ENCODE measurements at regions not wholly inside any gene's neighbourhood (a gene's known extent, or its start where the extent isn't known, plus 50 kb on each side); places are given as distances from the start of the nearest gene placed in this dataset.

DNA sequence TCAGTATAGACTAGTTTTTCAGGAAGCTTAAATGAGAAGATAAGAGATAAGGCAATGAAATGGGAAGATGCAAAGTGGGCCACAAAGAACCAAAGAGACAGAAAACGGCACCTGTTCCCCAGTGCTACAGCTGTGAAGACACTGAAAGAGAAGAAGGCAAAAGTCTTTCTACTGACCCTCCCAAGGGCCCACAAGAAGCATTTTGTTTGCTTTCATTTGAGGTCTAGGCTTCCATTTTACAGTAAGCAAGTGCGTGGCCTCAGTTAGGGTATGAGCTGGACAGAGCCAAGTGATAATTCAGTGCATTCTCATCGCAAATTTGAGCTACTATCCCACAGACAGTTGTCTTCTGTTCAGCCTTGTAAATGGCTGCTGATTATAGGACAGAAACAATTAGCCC is 53.4 kb upstream of the STK17B start:
- no peak for DNase-seq (ENCODE audit: low read depth)

DNA sequence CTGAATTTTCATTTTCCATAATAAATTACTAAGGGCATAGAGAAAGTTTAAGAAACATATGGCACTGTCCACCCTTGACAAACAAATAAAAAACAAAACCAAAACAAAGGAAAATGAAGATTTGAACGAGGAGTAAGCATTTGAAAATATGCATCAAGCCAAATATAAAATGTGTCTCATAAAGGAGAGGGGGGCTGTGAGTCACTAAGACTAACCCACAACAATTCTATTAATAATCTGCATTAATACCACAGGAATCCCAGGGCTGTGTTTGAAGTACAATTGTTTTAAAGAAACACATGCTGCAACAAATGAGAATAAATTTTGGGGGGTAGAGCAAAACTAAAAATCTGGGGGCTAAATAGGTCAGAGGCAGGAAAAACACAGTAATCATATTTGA is 53.8 kb upstream of the STK17B start:
- no peak for DNase-seq (ENCODE audit: low read depth)

- DNase-seq (ENCODE audit: low read depth), result no peak
Measured at GRCh38 chr2:196226058-196226706, 54.8 kb upstream of the STK17B start.

DNA sequence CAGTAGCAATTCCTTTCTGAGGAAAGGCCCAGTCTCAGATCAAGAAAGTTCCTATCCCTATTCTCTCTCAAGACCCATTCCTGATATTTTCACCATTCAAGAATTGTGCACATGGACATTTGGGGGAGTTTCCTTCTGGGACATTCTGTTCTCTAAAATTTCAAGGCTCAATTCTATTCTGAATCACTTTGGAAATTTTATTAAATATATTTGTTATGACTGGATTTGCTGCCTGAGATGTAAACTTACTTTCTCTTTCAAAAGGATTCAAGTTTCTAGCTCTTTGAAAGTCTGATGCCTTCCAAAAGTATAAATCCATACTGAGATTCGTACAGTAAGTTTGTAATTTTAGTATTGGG is 55.3 kb upstream of the STK17B start:
- no peak for DNase-seq (ENCODE audit: low read depth)

- DNase-seq (ENCODE audit: low read depth), result no peak
Measured at GRCh38 chr2:196229013-196229412, 57.6 kb upstream of the STK17B start.

DNA sequence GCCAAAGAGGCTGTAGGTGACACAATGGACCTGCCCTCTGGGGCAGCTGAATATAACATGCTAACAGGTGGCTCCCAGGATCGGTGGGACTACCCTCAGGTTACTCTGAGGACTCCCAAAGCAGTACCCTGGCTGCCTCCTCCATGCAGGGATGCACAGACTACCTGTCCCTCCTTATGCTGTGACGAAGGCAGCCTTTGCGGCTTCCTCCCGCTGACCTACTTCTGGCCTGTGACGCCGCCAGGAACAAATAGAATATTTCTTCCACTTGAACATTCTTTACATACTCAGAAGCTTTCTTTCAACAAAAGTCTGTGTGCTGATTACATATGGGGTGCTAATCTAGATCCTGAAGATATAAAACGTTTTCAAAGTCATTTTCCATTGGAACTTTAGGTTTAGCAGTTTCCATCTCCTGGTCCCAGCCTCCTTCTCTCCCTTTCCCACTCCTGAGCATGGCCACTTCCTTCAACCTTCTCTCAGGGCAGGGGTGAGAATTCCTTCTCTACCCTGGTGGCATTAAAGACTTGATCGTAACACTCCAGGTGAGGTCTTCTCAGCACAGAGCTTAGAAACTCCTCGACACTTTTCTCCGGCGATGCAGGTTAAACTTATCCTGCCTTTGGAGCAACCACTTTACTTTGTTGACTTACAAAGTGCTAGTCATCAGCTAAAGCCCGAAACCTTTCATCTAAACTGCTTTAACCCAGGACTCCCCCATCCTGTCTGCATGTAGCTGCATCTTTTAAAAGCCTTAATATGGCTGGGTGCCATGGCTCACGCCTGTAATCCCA is 58.9 kb upstream of the STK17B start:
- DNase-seq (ENCODE audit: low read depth), result no peak

DNA sequence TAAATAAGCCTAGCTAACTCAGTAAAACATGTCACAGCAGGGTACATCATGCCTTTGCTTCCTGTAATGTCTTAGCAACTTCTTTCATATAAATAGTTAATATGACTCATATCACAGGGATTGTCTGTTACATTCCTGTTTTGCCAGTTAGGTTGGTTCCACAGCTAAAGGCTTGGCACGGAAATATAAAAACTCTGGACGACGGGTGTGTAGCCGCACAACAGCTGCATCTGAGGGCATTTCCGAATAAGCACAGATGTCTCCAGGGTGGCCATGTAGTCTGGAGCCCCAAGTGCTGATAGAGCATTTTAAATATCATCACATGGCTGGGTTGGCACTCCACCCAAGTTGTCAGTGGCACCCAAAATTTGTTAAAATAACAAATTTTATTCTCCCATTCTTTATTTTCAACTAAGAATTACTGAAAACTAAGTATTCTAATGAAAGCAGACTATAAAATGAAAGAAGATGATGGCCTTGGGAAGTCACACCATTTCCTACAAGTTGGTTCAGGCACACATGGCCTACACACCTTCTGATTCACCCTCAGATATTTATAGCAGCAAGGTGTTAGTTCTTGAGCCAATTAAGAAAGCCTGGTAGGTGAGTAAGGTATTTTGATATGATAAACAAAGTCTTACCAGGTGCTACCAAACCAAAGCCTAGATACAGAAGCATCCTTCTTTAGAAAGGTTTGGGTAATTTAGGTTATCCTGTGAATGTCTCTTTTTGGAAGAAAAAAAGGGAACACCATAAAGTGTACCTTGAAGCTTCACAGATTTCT is 61.8 kb upstream of the STK17B start:
- DNase-seq (ENCODE audit: low read depth), result no peak

GRCh38 chr2:196233805-196234475 is 62.6 kb upstream of the STK17B start:
- DNase-seq (ENCODE audit: low read depth), result no peak

- peak; percentile 36 for DNase-seq (ENCODE audit: low read depth)
Measured at GRCh38 chr2:196234672-196235071, 63.3 kb upstream of the STK17B start.

DNA sequence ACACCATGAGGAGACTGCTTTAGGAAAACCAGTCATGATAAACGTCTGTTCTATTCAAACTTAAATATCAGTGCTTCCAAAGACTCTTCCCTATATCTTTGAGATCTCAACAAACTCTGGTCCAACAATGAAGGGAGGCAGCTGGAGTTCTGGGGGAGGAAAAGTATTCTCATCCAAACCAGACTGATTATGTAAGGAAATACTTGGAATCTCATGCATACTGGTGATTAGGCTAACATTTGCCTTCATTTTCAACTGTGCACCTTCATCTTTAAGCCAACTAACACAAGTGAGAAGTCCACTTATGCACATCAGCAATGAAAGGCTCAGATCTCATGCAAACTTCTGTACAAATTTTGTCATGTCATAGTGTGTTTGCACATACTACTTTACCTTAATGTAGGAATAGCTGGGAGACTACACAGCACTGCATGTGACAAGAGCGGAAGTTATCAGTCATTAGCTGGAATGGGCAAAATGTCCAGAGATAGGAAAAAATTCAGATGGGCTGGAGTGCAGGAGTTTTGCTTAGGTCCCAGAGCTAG is 67.5 kb upstream of the STK17B start:
- no peak for DNase-seq (ENCODE audit: low read depth)

- DNase-seq (ENCODE audit: low read depth), result peak; percentile 61
Measured at GRCh38 chr2:196239622-196240587, 68.5 kb upstream of the STK17B start.

- DNase-seq (ENCODE audit: low read depth), result no peak
Measured at GRCh38 chr2:196241175-196241574, 69.8 kb upstream of the STK17B start.

- DNase-seq (ENCODE audit: low read depth), result no peak
Measured at GRCh38 chr2:196242131-196242620, 70.8 kb upstream of the STK17B start.

- no peak for DNase-seq (ENCODE audit: low read depth)
Measured at GRCh38 chr2:196244516-196244915, 73.1 kb upstream of the STK17B start.

DNA sequence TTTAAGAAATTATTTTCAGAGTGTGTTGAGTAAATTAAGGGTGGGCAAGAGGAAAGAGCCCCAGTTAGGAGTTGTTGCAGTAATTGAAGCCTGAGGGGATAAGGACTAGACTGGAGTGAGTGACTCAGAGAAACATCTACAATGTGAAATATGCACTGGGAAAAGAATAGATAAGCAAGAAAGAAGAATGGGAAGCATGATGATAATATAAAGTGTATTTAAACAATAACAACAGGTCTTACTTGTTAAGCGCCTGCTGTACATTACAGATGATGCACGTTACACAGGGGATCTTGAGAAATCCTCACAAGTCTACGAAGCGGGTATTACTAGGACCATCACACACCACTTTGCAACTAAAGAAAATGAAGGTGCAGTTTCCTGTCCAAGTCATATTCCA is 73.6 kb upstream of the STK17B start:
- DNase-seq (ENCODE audit: low read depth), result no peak

GRCh38 chr2:196245378-196246140 is 74.2 kb upstream of the STK17B start:
- no peak for DNase-seq (ENCODE audit: low read depth)

GRCh38 chr2:196247114-196247975 is 76.0 kb upstream of the STK17B start:
- DNase-seq (ENCODE audit: low read depth), result no peak

GRCh38 chr2:196247976-196248280 is 76.5 kb upstream of the STK17B start:
- DNase-seq (ENCODE audit: low read depth), result no peak

GRCh38 chr2:196248467-196249094 is 77.2 kb upstream of the STK17B start:
- DNase-seq (ENCODE audit: low read depth), result no peak
